IPS-NIHi7 (cell line): ENCODE measurements at regions not wholly inside any gene's neighbourhood (a gene's known extent, or its start where the extent isn't known, plus 50 kb on each side); places are given as distances from the start of the nearest gene placed in this dataset.
"Not testable (repeated sequence)": the region's sequence is repeated elsewhere in the genome, so short reads cannot be mapped to it uniquely, and the experiment has no call there.

Experiments used
- DNase-seq: peaks from one replicate; pipeline ENCODE4 v3.0.0; 2012; ENCODE audit warnings: mixed read lengths; ENCODE audit errors: extremely low spot score

DNA sequence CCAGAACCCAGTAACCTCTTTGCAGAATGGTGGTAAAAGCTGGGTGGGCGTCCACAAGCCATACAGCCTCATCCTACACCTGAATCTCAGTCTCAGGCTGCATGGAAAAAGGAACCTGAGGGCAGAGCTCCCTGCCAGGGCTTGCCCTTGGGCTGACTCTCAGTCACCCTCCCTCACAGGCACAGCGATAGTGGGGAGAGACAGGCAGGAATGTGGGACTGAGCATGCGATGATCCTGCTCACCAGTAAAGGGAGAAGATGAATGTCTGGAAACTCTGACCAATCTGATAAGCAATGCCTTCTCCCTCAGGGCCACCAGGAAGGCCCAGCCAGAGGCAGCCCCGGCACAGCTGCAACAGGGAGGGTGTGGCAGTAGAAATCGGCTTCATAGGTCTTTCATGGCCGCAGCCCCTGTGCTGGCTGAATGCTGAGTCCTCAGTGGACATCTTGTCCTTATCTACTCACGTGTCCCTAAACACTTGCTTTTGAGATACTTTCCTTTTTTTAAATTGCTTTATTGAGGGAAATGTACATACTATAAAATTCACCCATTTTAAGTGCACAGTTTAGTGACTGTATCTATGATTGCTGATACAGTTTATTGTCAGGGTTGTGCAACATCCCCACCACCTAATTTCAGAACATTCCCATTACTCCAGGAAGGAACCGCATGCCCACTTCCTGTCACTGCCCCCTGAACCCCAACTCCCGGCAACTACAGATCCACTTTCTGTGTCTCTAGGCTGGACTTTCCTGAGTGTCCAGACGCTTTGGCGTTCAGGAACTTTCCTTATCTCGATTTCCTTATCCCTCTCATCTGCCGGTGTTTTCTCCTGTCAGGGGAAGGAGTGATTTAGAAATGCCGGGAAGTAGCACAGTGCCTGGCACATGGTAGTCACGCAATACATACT, 258.1 kb downstream of the PCNX1 start:
- no peak for DNase-seq

DNA sequence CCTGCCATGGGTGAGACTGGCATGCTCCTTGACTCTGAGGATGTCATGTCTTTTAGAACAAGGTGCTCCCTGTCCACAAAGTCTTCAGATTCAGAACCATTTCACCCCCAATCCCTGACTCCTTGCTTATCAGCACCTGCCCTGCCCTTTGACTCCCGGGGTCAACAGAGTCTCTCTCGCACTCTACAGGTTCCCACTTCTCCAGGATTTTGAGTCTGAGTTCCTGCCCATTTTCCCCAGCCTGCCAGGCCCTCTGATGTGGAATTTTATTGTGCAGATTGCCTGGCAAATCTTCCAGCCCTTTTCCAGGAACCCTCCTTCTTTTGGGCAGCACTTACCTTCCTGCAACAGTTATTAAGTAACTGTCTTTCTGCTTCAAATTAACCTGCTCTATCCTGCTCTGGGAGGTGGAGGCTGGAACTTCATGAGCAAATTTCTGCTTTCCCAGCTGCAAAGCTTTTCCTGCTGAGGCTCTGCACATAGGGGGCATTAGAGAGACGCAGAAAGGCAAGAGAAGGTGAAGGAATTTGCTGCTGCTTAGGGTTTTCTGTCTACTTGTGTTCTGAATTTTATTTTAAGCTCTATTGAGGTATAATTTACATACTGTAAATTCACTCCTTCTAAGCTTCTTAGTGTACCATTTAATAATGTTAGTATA, 259.1 kb downstream of the PCNX1 start:
- peak; percentile 86 for DNase-seq

DNA sequence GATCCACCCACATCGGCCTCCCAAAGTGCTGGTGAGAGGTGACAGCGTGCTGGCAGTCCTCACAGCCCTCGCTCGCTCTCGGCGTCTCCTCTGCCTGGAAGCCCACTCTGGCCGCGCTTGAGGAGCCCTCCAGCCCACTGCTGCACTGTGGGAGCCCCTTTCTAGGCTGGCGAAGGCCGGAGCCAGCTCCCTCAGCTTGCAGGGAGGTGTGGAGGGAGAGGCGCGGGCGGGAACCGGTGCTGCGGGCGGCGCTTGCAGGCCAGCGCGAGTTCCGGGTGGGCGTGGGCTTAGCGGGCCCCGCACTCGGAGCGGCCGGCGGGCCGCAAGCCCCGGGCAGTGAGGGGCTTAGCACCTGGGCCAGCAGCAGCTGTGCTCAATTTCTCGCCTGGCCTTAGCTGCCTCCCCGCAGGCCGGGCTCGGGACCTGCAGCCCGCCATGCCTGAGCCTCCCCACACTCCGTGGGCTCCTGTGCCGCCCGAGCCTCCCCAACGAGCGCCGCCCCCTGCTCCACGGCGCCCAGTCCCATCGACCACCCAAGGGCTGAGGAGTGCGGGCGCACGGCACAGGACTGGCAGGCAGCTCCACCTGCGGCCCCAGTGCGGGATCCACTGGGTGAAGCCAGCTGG, 260.2 kb downstream of the PCNX1 start:
- not testable (repeated sequence) for DNase-seq

DNA sequence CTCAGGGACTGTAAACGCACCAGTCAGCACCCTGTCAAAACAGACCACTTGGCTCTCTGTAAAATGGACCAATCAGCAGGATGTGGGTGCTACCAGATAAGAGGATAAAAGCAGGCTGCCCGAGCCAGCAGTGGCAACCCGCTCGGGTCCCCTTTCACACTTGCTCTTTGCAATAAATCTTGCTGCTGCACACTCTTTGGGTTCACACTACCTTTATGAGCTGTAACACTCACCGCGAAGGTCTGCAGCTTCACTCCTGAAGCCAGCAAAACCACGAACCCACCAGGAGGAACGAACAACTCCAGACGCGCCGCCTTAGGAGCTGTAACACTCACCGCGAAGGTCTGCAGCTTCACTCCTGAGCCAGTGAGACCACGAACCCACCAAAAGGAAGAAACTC, 260.9 kb downstream of the PCNX1 start:
- not testable (repeated sequence) for DNase-seq

DNA sequence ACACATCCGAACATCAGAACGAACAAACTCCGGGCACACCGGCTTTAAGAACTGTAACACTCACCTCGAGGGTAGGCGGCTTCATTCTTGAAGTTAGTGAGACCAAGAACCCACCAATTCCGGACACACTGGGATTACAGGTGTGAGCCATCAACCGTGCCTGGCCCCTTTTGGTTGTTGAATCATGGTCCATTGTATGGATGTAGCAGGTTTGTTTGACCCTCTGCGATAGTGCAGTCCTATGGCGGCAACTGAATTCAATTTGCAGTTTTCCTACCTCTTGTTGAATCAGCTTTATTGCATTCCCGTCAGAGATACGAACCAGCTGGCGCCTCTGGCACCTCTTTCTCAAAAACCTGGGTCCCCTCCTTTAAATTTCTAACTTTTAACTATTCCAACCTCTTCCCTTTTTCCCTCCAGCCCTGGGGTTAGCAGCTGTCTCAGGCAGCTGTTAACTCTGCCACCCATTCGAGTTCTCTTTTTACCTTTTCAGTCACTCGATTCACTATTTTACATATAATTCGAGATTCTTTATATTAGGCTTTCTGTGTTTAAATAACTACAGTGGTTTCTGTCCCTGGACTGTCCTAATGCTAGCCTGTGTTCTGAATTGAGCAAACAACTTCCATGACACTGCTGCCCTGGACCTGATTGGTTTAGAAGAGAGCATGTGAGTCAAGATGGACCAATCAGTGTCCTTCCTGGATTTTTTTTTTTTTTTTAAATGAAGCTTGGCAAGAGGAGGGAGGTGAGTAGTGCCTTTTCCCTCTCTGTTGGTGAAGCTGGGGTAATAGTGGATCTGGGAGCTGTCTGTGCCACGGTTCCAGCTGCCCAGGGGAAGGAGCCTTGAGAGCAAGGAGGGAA, 261.5 kb downstream of the PCNX1 start:
- no peak for DNase-seq

DNA sequence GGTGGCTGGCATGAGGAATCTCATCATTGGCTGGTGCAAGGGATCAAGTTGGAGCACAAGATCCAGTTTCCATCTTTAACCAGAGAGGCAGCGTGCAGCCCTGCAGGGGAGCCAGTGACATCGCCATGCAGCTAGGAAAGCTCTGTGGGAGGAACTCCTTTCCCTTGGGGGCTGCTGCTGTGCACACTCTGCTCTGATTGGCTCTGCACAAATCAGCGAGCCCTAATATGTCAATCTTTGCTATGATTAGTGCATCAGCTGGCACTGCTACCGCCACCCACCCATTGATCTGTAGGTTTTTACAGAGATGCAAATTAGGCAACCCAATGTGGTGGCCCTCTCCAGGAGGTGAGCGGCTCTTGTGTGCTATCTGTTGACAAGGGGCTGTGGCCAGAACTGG, 262.6 kb downstream of the PCNX1 start:
- no peak for DNase-seq

DNA sequence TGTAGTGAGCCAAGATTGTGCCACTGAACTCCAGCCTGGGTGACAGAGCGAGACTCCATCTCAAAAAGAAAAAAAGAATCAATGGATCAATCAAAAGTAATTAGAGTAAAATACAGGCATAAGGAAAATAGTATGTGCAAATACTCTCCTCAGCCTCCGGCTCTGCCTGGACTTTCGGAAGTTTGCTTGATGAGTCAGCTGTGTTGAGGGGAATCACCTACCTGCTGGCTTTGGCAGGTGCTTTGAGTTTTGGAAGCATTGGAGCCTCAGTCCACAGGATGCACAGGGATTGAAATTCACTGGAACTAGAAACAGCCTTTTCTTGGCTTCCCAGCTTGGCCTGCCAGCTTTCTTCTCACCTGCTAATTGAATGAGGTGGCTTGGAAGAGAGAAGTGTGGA, 268.2 kb downstream of the PCNX1 start:
- DNase-seq: no peak

DNA sequence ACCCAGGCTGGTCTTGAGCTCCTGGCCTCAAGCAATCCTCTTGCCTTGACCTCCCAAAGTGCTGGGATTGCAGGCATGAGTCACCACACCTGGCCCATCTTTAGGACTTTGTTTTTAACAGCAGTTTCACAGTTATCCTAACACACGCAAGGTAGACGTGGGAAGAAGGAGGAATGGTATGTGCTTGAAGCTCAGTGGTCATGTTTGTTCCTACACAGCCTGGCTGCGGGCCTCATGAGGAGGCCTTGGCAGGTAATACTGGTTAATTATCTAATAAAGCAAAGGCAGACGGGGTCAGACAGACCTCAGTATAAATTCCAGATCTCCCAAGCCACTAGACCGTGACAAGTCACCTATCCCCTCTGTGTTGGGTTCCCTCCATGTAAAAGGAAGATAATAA, 271.8 kb downstream of the PCNX1 start:
- DNase-seq: no peak

DNA sequence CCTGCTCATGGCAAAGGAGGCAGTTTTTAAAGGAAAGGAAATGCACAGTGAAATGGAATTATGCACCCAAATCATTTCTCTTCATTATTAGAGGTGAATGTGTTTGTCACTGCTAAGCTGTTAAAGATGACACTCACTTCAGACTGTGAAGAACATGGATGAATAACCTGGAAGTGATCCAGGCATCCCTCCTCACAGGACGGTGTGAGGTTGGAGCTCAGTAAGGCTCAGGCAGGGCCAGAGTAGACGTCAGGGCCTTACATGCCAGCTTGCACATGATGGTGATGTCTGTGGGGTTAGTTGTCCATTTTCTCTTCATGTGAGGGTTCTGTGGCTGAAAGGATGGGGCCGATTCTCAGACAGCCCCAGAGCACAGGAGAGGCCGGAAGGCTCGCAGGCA, 273.1 kb downstream of the PCNX1 start:
- no peak for DNase-seq

DNA sequence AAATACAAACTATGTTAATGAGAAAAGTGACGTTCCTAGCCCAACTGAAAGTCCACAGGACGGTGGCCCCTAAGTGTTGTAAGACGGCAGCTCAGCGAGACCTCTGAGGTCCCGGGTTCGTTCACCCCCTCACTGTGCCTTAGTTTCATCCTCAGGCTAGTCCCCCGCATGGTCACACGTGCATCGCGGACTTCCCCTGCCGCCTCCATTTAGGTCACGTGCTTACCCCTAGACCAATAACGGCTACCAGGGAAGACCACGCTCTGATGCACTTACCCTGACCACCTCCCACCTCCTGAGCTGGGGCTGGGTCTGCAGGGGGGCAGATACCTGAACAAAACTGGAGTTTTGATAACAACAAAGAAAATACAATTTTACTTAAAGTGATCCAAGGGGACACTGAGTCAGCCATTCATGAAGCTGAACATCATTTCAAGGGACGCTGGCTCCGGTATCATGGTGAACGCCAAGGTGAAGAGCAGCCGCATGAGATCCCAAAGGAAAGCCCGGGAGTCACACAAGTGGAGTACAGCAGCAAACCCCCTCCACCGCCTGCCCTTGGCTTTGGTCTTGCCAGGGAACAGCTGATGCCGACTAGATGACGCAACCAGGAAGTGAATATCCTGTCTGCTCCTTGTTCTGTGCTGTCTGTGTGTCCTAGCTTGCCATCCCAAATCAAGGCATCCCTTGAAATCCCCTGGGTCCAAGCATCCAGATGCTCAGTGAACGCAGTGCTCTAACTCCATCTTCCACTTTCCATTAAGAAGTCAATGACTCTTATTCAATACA, 274.1 kb downstream of the PCNX1 start:
- DNase-seq: no peak

DNA sequence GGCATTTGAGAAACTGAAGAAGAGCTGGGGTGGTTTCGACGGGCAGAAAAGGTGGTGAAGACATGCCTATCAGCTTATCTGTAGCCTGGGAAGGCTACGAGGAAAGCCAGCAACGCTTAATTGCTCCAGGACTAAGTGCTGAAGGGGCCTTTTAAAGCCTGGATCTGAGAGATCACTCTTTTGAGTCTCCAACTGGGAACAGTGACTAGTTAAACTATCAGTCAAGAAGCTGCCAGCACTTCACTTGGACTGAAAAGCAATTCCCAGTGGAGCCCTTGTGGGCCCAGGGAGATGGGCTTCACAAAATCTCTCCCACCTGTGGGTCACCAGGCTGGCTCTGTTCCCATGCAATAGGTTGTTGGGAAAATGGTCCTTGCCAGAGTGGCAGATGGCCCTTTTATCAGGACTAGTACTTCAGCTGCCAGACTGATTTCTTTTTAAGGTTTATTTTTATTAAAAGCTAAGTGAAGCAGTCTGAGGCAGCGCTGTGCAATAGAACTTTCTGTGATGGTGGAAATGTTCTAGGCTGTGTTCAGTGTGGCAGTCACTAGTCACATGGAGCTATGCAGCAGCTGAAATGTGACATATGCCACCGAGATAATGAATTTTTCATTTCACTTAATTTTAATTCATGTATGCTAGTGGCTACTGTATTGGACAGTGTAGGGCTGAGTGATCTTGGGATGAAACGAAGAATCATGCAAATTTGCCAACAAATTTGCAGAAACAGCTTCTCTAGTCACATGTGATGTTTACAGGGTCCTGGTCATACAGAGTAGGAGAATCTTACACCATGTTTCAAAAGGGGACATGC, 276.8 kb downstream of the PCNX1 start:
- DNase-seq: no peak

DNA sequence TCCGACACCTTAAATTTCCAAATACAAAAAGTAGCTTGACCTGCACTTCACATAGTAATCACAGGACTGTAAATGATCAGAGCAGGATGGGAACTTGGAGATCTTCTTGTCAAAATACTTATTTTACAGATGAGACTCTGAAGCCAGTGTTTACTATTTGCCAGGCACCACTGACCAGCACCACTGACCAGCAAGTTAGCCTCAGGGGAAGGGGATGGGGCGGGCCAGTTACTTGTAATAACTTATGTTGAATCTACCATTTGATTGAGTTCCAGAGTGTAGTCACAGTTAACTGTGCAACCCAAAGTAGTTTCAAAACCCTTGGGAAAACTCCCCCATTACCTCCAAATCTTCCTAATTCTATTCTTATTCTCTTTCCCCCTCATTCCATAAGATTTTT, 278.4 kb downstream of the PCNX1 start:
- DNase-seq: no peak

DNA sequence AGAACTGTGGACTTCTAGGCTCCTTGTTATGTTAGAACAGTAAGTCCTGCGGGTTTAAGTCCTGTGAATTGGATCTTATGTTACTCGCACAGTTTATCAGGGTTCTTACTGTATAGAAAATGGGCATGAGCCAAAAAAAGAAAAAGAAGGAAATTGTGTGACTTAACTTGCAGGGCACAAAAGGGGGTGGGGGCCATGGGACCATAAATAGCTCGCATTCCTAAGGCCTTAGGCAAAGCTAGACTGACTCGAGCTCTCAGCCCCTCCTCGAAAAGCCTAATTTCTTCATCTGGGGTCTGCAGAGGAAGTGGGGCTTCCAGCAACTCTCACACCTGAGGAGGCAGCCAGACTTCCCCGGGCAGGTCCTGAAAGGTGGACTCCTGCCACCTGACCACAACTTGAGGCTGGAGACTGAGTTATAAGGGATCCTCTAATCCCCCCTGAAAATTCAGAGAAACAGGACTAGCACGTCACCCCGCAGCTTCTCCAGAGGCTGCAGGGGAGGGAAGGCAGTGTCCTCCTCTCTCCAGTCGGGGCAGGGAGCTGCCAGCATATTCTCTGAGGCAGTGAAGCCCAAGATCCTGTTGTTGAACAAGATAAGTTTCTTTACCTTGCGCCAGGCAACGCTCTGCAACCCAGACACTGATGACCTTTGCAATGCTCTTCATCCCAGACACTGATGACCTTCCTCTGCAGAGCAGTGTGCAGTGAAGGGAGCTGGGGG, 280.5 kb downstream of the PCNX1 start:
- peak; percentile 56 for DNase-seq

DNA sequence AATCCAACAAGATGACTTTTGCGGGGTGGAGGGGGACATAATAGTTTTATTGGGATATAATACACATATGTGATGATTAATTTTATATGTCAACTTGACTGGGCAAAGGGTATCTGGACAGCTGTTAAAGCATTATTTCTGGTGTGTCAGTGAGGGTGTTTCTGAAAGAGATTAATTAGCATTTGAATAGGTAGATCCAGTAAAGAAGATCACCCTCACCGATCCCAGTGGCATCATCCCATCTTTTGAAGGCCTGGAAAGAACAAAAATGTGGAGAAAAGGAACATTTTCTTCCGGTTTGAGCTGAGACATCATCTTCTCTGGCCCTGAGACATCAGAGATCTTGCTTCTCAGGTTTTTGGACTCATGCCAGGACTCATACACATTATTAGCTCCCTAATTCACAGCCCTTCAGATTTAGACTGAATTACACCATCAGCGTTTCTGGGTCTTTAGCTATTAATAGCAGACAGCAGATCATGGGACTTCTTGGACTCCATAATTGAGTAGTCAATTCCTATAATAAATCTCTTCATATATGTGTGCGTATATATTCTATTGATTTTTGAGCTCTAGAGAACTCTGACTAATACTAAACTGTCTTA, 283.6 kb downstream of the PCNX1 start:
- no peak for DNase-seq

DNA sequence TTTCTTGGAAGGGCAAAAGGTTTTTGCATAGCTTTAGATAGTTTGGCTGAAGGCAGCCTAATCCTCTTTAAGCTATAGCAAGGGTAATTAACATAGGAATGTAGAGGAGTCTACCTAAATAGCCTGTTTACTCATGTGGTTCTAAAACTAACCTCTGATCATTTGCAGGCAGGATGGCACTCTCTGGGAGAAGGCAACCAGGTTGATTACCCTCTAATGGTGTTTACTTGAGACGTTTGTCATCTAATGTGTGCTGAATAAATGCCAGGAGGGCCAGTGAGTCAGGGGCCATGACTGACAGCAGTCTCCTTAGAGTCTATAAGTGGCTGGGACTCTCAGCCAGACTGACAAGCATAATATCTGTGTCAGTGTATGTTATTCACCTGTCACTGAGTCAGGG, 286.4 kb downstream of the PCNX1 start:
- no peak for DNase-seq

DNA sequence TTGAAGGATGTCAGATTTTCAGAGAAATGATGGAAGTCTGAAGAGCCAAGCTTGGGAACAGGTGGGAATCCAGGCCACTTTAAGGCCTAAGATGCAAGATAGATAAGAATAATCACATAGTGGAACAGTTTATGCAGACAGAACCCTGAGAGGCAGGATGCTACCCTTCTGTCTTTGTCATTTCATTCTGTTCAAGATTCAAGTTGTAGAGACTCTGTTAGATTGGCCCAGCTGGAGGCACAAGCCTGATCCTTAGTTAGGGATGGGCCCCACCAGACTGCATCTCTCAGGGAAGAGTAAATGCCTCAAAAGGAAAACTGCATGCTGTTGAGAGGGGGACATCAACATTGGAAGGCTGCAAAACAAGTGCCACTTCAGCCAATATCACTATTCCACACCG, 287.0 kb downstream of the PCNX1 start:
- no peak for DNase-seq

DNA sequence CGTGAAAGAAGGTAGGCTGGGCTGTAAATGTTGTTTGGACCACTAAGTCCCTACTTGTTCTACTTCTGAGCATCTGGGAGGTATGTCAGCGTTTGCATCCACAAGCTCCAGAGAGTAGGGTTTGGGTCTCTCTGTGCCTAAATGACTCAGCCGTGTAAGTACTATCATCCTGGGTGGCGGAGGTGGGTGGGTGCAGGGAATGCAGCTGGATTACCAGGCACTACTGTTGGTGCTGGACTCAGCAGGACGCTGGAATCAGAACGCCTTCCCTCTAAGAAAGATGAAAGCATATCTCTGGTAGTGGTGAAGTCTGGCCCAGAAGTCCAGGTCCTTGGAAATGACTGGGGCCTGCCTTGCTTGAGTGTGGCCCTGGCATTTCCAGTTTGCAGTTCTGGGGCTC, 289.7 kb downstream of the PCNX1 start:
- no peak for DNase-seq

DNA sequence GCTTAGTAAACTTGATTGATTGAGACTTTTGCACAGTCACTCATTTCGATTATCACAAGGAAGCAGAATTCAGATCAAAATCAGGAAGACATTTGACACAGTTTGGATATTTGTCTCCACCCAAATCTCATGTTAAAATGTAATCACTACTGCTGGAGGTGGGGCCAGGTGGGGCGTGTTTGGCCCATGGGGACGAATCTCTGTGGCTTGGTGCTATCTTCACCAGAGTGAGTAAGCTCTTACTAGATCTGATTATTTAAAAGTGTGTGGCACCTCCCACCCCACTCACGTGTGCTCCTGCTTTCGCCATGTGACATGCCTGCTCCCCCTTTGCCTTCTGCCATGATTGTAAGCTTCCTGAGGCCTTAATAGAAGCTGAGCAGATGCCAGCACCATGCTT, 291.4 kb downstream of the PCNX1 start:
- no peak for DNase-seq

DNA sequence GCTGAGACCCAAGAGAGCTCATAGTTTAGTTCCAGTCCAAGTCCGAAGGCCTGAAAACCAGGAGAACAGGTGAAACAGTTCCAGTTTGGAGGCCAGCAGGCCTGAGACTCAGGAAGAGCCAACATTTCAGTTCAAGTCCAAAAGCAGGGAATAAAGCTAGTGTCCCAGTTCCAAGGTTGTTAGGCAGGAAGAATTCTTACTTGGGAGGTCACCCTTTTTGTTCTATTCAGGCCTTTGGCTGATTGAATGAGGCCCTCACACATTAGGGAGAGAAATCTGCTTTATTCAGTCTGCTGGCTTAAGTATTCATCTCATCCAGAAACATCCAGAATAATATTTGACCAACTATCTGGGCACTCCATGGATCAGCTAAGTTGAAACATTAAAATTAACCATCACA, 294.6 kb downstream of the PCNX1 start:
- no peak for DNase-seq
